PC-9 (cell line): ENCODE measurements at regions not wholly inside any gene's neighbourhood (a gene's known extent, or its start where the extent isn't known, plus 50 kb on each side); places are given as distances from the start of the nearest gene placed in this dataset.

Experiments
- BruUV-seq: library from RNA; stranded (reverse); fragments of 400-500 nt; replicated peaks from 2 replicates; lab custom pipeline; 2021; lab: Mats Ljungman, UMichigan
- CTCF ChIA-PET: fragments of 300-600 bp; sonication (Branson Sonifier 250); formaldehyde crosslinking; loops from one replicate; lab custom pipeline; 2022; ENCODE audit warnings: antibody characterized with exemption; lab: Charles Lee
- POLR2A ChIA-PET: fragments of 300-600 bp; sonication (Branson Sonifier 250); formaldehyde crosslinking; loops from one replicate; lab custom pipeline; 2022; ENCODE audit warnings: antibody characterized with exemption; ENCODE audit not compliant: unreplicated experiment; lab: Charles Lee
- DNase-seq, 2 experiments: peaks; one replicate each; pipeline versions ENCODE4 v3.0.0 to v3.0.0-alpha.2; 2015 to 2022; ENCODE audit warnings: mixed read lengths in 1 of 2
- H2AFZ ChIP-seq: fragments of 200-600 bp; sonication (generic); 2 replicates; pipeline ENCODE4 v1.8.1; 2017; ENCODE audit warnings: antibody characterized with exemption
- H3F3A ChIP-seq: fragments of 200-600 bp; sonication (generic); 2 replicates; pipeline ENCODE4 v1.8.1; 2017; ENCODE audit warnings: antibody characterized with exemption, mild to moderate bottlenecking, low read depth; ENCODE audit not compliant: insufficient read depth
- H3K27ac ChIP-seq: fragments of 200-600 bp; sonication (generic); 2 replicates; pipeline ENCODE4 v1.6.1; 2016; ENCODE audit warnings: mixed run types
- H3K27me3 ChIP-seq: fragments of 200-600 bp; sonication (generic); 2 replicates; pipeline ENCODE4 v1.6.1; 2016; ENCODE audit warnings: low read depth, mixed run types; ENCODE audit not compliant: insufficient read depth
- H3K36me3 ChIP-seq: fragments of 200-600 bp; sonication (generic); 2 replicates; pipeline ENCODE4 v1.6.1; 2016; ENCODE audit warnings: low read depth, mixed run types
- H3K4me1 ChIP-seq: fragments of 200-600 bp; sonication (generic); replicated peaks from 2 replicates; pipeline ENCODE4 v1.6.1; 2016; ENCODE audit warnings: mixed run types; ENCODE audit not compliant: insufficient read depth
- H3K4me2 ChIP-seq: fragments of 200-600 bp; sonication (generic); 2 replicates; pipeline ENCODE4 v1.6.1; 2017; ENCODE audit warnings: mixed run types
- H3K4me3 ChIP-seq: fragments of 200-600 bp; sonication (generic); 2 replicates; pipeline ENCODE4 v1.6.1; 2016; ENCODE audit warnings: mixed run types
- H3K79me2 ChIP-seq: fragments of 200-600 bp; sonication (generic); 2 replicates; pipeline ENCODE4 v1.6.1; 2017; ENCODE audit warnings: low read depth, mixed run types
- H3K9me2 ChIP-seq: fragments of 200-600 bp; sonication (generic); 2 replicates; pipeline ENCODE4 v1.8.1; 2017; ENCODE audit warnings: mild to moderate bottlenecking; ENCODE audit not compliant: insufficient read depth
- H3K9me3 ChIP-seq: fragments of 200-600 bp; sonication (generic); 2 replicates; pipeline ENCODE4 v1.8.1; 2016; ENCODE audit warnings: low read depth; ENCODE audit not compliant: insufficient read depth
- H4K20me1 ChIP-seq: fragments of 200-600 bp; sonication (generic); 2 replicates; pipeline ENCODE4 v1.8.1; 2017; ENCODE audit not compliant: insufficient read depth
- EZH2 ChIP-seq: fragments of 200-600 bp; sonication (generic); IDR thresholded peaks from 2 replicates; pipeline ENCODE4 v1.8.0; 2017; ENCODE audit warnings: antibody characterized with exemption, low read depth
- intact Hi-C: fragments of 100-400 bp; cut with micrococcal nuclease; formaldehyde crosslinking; loops from one replicate; pipeline ENCODE4 v1.10.0; 2022; ENCODE audit not compliant: unreplicated experiment
- TF ChIP-seq, protein P1 (sequence below): fragments of 200-600 bp; sonication (generic); conservative IDR thresholded peaks from 2 replicates; pipeline ENCODE4 v1.6.1; 2017; ENCODE audit warnings: mixed run types, antibody characterized with exemption, mild to moderate bottlenecking, moderate library complexity

GRCh38 chr5:87868792-87869191 lies 399.9 kb downstream of the TMEM161B start:
- no peak overlapping the region for H2AFZ ChIP-seq
- CTCF ChIA-PET = no interaction called here
- no peaks in the 10 kb centered on the region for H3K4me1 ChIP-seq
- no peak for DNase-seq
- H4K20me1 ChIP-seq = no peaks in the 10 kb centered on the region
- H3K9me2 ChIP-seq = no peaks in the 10 kb centered on the region
- no peaks in the 10 kb centered on the region for H3K36me3 ChIP-seq
- H3K27me3 ChIP-seq = no peaks in the 10 kb centered on the region
- H3K9me3 ChIP-seq = no peaks in the 10 kb centered on the region; the same call in 1 of the 2 replicates
- H3K27ac ChIP-seq = no peak overlapping the region
- H3K4me3 ChIP-seq = no peak overlapping the region
- TF ChIP-seq EZH2 = no peak
- TF ChIP-seq, protein P1, sequence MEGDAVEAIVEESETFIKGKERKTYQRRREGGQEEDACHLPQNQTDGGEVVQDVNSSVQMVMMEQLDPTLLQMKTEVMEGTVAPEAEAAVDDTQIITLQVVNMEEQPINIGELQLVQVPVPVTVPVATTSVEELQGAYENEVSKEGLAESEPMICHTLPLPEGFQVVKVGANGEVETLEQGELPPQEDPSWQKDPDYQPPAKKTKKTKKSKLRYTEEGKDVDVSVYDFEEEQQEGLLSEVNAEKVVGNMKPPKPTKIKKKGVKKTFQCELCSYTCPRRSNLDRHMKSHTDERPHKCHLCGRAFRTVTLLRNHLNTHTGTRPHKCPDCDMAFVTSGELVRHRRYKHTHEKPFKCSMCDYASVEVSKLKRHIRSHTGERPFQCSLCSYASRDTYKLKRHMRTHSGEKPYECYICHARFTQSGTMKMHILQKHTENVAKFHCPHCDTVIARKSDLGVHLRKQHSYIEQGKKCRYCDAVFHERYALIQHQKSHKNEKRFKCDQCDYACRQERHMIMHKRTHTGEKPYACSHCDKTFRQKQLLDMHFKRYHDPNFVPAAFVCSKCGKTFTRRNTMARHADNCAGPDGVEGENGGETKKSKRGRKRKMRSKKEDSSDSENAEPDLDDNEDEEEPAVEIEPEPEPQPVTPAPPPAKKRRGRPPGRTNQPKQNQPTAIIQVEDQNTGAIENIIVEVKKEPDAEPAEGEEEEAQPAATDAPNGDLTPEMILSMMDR = no peak
- no peak overlapping the region for H3K4me2 ChIP-seq
- intact Hi-C loops = no loop called here
- POLR2A ChIA-PET = no interaction called here
- no peaks in the 10 kb centered on the region for H3F3A ChIP-seq
- no peaks in the 10 kb centered on the region for H3K79me2 ChIP-seq
- BruUV-seq = no TSS peak

GRCh38 chr5:87867281-87867680 lies 401.4 kb downstream of the TMEM161B start:
- Histone ChIP-seq H3K36me3 (no peaks in the 10 kb centered on the region), H3K9me2 (no peaks in the 10 kb centered on the region), H3K4me2 (no peak overlapping the region), H3K9me3 (no peaks in the 10 kb centered on the region), H3K27me3 (no peaks in the 10 kb centered on the region), H3K79me2 (no peaks in the 10 kb centered on the region), H2AFZ (no peak overlapping the region), H3K4me3 (no peak overlapping the region), H3F3A (no peaks in the 10 kb centered on the region), H3K4me1 (no peaks in the 10 kb centered on the region), H4K20me1 (no peaks in the 10 kb centered on the region), H3K27ac (no peak overlapping the region)
- POLR2A ChIA-PET = no interaction called here
- intact Hi-C loops = no loop called here
- DNase-seq = no peak
- no peak for TF ChIP-seq EZH2
- TF ChIP-seq, protein P1 = no peak
- CTCF ChIA-PET = no interaction called here
- no TSS peak for BruUV-seq

- Histone ChIP-seq H3K79me2 (no peaks in the 10 kb centered on the region), H3K9me2 (no peaks in the 10 kb centered on the region), H4K20me1 (no peaks in the 10 kb centered on the region), H3K4me1 (no peaks in the 10 kb centered on the region), H3K27ac (no peak overlapping the region), H3K27me3 (no peaks in the 10 kb centered on the region), H3K4me2 (no peak overlapping the region), H3K4me3 (no peak overlapping the region), H3K36me3 (no peaks in the 10 kb centered on the region), H3K9me3 (no peaks in the 10 kb centered on the region), H2AFZ (no peak overlapping the region), H3F3A (no peaks in the 10 kb centered on the region)
- ChIA-PET POLR2A (interaction anchor here (0.6 kb wide), 1 partner anchor 1791 kb away, joined by 9 read pairs; no protein-coding TSS in a partner anchor), CTCF (no interaction called here)
- BruUV-seq = no TSS peak
- no peak for TF ChIP-seq EZH2
- TF ChIP-seq, protein P1 = no peak
- intact Hi-C loops = no loop called here
- DNase-seq = no peak
Measured at GRCh38 chr5:87853541-87853940, 415.1 kb downstream of the TMEM161B start.
